NCI-H526 (cell line): ENCODE measurements at regions not wholly inside any gene's neighbourhood (a gene's known extent, or its start where the extent isn't known, plus 50 kb on each side); places are given as distances from the start of the nearest gene placed in this dataset.

Experiments used
- DNase-seq, 2 experiments: peaks; one replicate each; lab custom pipeline; 2025; lab: John Stamatoyannopoulos, UW

DNA sequence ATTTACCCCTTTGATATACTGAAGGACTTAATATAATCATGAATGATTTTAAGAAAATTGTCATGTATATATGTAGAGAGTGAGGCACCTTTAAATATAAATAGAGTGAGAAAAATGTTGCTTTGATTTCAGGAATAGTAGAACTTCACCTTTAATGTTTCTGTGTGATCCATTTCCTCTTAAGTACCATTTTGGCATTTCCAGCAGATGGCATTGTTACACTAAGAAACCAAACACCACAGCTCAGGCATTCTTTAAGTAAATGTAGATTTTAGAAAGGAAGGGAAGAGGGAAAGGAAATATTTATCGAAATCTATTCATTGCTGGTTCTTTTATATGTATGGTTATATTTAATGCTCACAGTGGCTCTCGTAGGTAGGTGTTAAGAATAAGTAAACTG is 556.7 kb upstream of the FBXO33 start:
- DNase-seq: peak; percentile 37 to 79

DNA sequence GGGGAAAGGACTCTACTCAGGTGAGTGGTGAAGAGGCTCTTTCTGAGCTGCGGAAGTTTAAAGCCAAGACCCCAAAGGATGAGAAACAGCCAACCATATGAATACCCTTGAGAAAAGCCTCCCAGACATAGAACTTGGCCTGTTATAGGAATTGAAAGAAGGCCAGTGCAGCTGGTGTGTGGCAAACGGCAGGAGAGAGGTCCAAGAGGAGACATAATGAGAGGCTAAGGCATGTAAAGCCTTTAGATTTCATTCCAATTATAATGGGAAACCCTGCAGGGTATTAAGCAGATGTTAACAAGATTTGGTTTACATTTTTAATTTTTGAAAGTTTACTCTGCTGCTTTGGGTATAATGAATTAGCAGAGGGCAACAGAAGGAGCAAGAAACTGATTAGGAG is 552.1 kb upstream of the FBXO33 start:
- DNase-seq: no peak

GRCh38 chr14:39977198-39977597 is 545.0 kb upstream of the FBXO33 start:
- DNase-seq: no peak

DNA sequence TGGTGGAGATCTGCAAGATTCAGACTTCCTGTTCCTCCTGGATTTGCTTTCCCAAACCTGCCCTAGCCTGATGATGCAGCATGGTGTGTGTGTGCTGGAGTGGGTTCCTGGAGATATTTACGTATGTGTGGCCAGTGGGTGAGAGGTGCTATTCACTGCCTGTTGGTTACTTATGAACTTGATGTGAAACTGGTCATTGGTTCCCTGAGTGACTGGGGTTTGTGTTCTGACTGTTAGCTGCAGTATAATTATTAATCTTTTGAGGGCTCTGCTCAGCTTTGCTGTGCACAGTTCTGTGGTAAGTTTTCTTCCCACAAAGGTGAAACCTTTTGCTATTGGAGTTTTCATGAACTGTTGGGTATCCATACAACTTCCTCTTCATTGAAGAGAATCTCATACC is 541.8 kb upstream of the FBXO33 start:
- DNase-seq: no peak

DNA sequence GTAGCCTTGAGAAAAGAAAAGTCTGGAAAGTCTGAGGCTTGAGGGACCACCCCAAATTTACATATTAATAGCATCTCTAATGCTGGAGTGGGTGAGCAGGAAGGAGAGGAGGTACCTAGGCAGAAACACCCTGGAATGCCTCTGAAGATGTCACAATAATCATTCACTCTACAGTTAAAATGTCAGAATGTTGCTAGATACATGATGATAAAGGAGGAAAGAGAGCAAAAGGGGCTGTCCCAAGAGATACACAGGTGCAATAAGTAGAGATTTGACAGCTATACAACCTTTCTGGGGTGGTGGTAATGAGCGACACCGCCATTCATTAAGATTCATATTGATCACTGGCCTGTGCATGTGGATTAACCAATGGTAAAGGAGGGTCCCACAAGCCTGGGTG is 540.5 kb upstream of the FBXO33 start:
- DNase-seq: no peak

DNA sequence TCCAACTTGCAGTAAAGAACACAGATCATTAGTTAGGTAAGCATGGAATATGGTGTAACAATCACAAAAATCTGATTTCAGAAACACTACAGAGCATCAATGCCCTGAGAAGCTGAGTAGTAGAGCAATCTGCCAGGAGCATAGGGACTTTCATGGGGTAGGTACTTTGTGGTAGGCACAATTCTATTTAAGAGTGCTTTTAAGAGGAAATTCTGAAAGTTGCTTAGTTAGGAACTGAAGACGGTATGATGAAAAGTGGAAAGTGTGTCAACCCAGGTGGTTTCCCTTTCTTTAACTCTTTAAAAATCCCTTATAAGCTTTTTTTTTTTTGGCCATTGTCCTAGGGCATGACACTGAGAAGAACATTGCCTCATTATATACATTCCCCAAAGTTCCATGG is 535.7 kb upstream of the FBXO33 start:
- DNase-seq: no peak

DNA sequence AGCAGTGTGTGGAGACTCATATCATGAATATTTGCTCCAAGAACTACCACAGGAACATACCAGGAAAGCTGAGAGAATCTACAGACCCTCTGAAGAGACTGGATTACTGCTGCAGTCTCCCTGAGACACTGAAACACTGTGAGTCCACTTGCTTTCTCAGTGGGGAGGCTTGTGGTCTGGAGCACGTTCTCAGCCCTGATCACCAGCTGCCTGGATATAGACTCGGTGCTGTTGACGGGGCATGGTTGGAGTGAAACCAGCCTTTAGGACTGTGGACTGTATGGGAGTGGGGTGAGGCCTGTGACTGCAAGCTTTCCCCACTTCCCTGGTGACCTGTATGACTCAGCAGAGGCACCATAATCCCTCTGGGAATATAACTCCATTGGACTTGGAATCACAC is 525.8 kb upstream of the FBXO33 start:
- no peak for DNase-seq

DNA sequence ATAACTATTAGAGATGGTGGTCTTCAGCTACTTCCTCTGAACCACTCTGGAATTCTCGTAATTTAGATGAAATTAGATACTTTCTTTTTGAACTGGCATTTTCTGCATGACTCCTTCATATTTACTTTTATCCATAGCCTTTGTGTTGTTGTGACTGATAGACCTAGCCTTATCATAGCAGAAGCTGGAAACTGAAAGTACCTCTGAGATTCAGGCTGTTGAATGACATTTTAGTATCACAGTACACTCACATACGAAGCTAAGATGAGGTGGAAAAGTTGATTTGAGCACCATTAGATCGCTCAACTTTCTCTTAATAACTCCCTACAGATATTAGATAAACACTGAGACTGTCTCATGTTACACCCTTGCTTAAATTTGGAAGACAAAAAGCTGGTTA is 525.1 kb upstream of the FBXO33 start:
- DNase-seq: no peak

DNA sequence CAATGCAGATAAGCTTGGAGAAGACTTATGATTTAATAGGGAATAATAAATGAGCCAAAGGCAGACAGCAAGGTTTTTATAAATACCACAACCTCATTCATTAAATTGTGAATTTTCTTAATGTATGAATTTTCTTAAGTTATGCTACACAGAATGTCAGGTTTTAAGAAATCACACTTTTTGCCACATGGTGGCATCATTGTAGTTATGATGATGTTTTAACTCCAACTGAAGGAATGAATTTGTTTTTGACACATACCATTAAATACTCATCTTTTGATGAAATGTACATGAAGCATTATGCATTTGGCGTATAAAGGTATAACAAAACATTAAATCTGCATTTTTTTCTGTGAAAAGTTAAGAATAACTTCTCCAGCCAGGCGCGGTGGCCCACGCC is 524.1 kb upstream of the FBXO33 start:
- DNase-seq: peak; percentile 3 to 11

- DNase-seq: no peak
Measured at GRCh38 chr14:39948235-39948634, 516.0 kb upstream of the FBXO33 start.

DNA sequence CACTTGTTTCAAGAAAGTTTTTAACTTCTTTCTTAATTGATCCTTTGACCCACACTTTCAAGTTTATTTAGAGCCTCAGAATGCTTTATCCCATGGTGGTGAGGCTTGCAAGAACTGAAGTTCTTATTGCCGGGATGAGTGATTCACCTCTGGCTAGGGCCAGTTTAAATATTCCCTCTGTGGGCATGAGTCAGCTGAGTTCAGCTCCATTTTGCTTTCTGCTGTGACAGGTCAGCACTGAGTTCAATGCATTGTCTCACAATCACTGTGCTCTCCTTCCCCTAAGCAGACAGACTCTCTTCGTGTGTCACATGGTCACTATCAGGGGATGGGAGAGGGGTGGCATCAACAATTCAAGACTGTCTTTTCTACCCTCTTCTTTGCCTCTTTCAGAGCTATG is 514.6 kb upstream of the FBXO33 start:
- DNase-seq: no peak

- DNase-seq: no peak
Measured at GRCh38 chr14:39939023-39939422, 506.8 kb upstream of the FBXO33 start.

DNA sequence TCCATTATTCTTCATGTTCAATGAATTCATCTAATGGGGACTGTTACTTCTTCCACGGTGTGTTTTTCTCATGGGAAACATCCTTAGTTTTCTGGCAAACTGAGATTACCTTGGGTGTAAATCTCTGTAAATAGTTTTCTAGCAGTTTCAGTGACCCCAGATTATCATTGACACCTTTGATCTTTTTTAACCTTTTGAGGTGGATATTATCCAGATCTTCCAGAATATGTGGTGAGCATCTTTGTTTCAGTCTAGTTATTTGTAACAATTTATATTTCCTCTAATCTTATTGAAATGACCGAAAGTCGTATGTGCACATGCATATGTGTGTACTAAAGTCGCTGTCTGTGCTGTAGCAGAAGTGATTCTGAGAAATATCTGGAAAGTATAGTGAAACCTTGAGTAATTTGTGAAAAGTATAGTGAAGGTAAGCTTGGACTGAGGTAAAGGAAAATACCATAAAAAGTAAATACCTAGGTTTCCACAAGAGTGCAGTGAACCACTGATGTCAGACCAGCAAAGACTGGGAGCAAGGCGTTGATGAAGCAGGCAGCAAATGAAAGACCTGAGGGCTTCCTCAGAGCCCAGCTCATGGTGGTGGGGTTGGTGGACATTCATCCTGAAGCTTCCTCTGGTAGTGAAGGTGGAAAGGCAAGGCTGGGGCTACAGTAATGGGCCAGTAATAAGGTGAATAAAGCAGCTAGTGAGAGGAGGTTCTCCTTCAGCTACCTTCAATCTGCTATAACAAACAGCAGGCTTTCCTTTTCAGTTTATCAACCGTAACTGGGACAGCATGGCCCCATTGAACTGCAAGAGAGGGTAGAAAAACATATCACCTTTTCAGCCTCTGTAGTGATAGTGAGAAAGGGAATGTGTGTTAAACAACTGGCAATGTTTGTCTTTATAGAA is 480.2 kb upstream of the FBXO33 start:
- no peak for DNase-seq

DNA sequence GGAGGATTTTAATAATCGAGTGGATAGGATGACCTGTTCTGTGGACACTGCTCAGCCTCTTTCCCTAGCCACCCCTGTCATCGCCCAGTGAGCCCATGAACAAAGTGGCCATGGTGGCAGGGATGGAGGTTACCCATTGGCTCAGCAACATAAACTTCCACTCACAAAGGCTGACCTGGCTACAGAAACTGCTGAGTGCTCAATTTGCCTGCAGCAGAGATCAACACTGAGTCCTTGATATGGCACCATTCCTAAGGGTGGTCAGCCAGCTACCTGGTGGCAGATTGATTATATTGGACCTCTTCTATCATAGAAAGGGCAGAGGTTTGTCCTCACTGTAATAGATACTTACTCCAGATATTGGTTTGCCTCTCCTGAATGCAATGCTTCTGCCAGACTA is 465.4 kb upstream of the FBXO33 start:
- no peak for DNase-seq

DNA sequence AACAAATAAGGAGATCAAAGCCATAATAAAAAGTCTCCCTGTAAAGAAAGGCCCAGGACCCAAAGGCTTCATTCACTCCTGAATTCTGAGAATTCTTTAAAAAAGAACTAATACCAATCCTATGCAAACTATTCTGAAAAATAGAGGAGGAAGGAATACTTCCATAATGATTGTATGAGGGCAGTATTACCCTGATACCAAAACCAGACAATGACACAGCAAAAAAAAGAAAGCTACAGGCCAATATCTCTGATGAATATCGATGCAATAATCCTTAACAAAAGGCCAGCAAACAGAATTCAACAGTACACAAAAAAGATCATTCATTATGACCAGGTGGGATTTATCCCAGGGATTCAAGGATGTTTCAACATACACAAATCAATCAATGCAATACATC is 457.8 kb upstream of the FBXO33 start:
- DNase-seq: no peak

- no peak for DNase-seq
Measured at GRCh38 chr14:39884091-39884490, 451.9 kb upstream of the FBXO33 start.

DNA sequence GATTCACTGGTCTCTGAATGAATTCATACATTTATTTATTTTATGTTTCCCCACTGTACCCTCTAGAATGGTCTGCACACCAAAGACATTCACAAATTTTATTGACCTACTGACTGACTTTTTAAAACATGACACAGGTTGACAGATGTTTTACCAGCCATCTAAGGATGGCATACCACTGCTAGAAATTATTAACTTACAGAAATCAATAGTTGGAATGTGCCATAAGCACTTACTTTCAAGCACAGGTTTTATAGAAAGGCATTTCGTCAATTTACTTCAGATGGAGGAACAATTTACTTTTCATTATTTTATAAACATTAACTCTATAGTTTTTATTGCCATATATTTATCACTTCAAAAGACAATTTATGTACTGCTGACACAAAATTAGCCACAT is 448.7 kb upstream of the FBXO33 start:
- no peak for DNase-seq

GRCh38 chr14:39880106-39880695 is 448.0 kb upstream of the FBXO33 start:
- no peak for DNase-seq

GRCh38 chr14:39877577-39878190 is 445.5 kb upstream of the FBXO33 start:
- DNase-seq: no peak

GRCh38 chr14:39876916-39877315 is 444.7 kb upstream of the FBXO33 start:
- DNase-seq: no peak

DNA sequence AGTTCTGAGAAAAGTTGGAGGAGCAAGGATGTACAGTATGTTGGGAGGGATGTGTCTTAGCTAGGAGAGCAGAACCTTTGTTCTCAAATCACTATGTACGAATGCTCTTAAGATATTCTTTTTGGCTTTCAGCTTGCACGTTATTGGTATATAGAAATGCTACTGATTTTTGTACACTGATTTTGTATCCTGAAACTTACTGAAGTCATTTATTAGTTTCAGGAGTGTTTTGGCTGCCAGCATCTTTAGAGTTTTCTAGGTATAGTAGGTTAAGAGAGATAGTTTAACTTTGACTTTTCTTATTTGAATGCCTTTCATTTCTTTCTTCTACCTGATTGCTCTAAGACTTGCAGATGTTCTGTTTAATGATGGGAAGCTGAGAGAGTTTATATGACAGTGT is 442.8 kb upstream of the FBXO33 start:
- no peak for DNase-seq

- no peak for DNase-seq
Measured at GRCh38 chr14:39873791-39874190, 441.6 kb upstream of the FBXO33 start.

GRCh38 chr14:39868949-39869348 is 436.7 kb upstream of the FBXO33 start:
- DNase-seq: no peak
